SH-SY5Y (cell line): ENCODE measurements at regions not wholly inside any gene's neighbourhood (a gene's known extent, or its start where the extent isn't known, plus 50 kb on each side); places are given as distances from the start of the nearest gene placed in this dataset.

ENCODE experiments used
- GATA2 ChIP-seq: IDR thresholded peaks from 2 replicates; pipeline ENCODE4 v1.6.1; 2011; ENCODE audit warnings: mild to moderate bottlenecking, low read depth, low read length
- GATA3 ChIP-seq: IDR thresholded peaks from 2 replicates; pipeline ENCODE4 v1.6.1; 2011; ENCODE audit warnings: low read depth, mild to moderate bottlenecking, low read length, moderate library complexity

GRCh38 chr3:159771865-159772611 is 216.6 kb upstream of the IL12A start:
- TF ChIP-seq GATA3 (no peak), GATA2 (no peak)

DNA sequence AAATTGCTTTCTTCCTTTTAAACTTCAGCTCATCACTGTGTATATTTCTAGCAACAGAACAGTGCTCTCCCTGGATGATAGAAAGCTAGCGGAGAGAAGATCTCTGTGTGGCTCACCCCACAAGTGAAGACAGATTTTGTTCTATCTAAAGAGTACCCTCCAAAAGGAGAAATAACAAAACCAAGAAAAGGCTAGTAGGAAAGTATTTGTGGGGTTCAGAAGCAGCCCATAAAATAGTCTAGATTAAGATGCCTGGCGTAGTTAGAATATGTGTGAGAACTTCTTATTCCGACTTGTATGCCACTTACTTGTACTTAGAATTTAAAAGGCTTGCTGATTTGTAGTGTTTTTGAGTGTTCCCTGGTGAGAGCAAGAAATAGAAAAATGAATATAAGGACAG is 214.9 kb upstream of the IL12A start:
- TF ChIP-seq GATA2 (no peak), GATA3 (no peak)

GRCh38 chr3:159775372-159775961 is 213.2 kb upstream of the IL12A start:
- TF ChIP-seq GATA3 (no peak), GATA2 (no peak)

GRCh38 chr3:159776779-159777178 is 211.9 kb upstream of the IL12A start:
- TF ChIP-seq GATA3 (no peak), GATA2 (no peak)

- no peak for TF ChIP-seq GATA2
- TF ChIP-seq GATA3, result no peak
These were observed 208.8 kb upstream of the IL12A start for GRCh38 chr3:159779883-159780282.

GRCh38 chr3:159781867-159782266 is 206.8 kb upstream of the IL12A start:
- no peak for TF ChIP-seq GATA3
- no peak for TF ChIP-seq GATA2

GRCh38 chr3:159782724-159783421 is 205.8 kb upstream of the IL12A start:
- TF ChIP-seq GATA2 (no peak), GATA3 (no peak)

GRCh38 chr3:159783780-159784742 is 204.6 kb upstream of the IL12A start:
- no peak for TF ChIP-seq GATA2
- TF ChIP-seq GATA3, result no peak

- no peak for TF ChIP-seq GATA2
- no peak for TF ChIP-seq GATA3
These were observed 203.3 kb upstream of the IL12A start for GRCh38 chr3:159785273-159785708.

- TF ChIP-seq GATA2 (no peak), GATA3 (no peak)
These were observed 202.0 kb upstream of the IL12A start for GRCh38 chr3:159786489-159787177.

GRCh38 chr3:159787178-159787574 is 201.5 kb upstream of the IL12A start:
- no peak for TF ChIP-seq GATA3
- TF ChIP-seq GATA2, result no peak

DNA sequence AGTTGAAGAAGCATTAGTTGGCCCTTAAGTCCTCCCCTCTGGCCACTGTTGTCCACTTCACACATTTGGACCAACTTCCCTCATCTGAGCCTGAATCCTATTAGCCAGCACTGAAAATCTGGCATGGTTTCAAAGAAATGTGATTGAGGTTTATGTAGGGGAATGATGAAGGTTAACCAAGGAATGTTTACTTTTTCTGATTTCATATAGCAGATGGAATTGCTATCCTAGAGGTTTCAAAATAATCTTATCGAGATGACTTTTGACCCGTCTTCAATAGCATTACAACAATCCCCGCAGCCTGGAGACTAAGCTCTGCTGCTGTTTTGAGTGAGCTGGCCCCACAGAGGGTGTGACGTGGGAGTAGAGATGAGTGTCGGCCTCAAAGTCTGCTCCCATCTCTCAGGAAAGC is 200.8 kb upstream of the IL12A start:
- TF ChIP-seq GATA3 (no peak), GATA2 (no peak)

GRCh38 chr3:159788291-159788690 is 200.3 kb upstream of the IL12A start:
- no peak for TF ChIP-seq GATA2

DNA sequence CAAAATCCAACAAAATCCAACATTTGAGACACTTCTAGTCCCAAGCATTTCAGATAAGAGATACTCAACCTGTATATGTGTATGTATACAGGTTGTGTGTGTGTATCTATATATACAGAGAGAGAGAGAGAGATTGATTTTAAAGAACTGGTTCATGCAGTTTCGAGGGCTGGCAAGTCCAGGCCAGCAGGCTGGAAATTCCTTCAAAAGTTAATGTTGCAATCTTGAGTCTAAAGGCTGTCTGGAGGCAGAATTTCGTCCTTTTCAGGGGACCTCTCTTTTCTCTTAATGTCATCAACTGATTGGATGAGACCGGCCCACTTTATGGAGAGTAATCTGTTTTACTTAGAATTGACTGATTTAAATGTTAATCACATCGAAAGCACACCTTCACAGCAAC is 199.6 kb upstream of the IL12A start:
- TF ChIP-seq GATA2, result no peak
- no peak for TF ChIP-seq GATA3
